ENCODE measurements at regions not wholly inside any gene's neighbourhood (a gene's known extent, or its start where the extent isn't known, plus 50 kb on each side); places are given as distances from the start of the nearest gene placed in this dataset. TPM values are rescaled to one million over a fixed set of nuclear protein-coding genes. Genes with fewer than 3 reads are reported as not detected.

DNA sequence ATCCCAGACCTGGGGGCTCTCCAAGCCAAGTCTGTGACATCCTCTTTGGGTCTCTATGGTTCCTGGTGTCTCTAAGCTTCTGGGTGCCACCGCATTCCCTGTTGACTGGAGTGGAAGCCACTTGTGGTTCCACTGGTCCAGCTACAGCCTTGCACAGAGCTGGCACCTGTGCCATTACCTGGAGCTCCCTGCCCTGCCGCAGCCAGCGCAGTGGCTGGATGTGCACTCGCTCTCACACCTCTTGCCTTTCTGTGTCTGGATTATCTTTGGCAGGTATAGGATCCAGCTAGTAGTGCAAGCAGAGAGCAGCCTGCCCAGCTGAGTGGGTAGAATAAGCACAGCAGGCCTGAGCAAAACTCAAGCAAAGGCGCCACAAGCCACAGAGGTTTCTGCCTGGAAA is 1635.5 kb downstream of the OTOL1 start:
- no peak overlapping the region for H3K27ac ChIP-seq (ENCODE audit: low read depth, low read length, poor library complexity, severe bottlenecking)
- intact Hi-C loops (cut with micrococcal nuclease; ENCODE audit: unreplicated experiment), result no loop called here
- no peaks in the 10 kb centered on the region for H3K27me3 ChIP-seq (replicated peaks; ENCODE audit: insufficient read depth, low read depth, low read length, poor library complexity)
- peaks cover 11% of the 10 kb centered on the region for H3K9me3 ChIP-seq (ENCODE audit: low read depth, low read length, poor library complexity, severe bottlenecking)
- no peak overlapping the region for H3K4me3 ChIP-seq (ENCODE audit: low read depth, low read length, poor library complexity, severe bottlenecking)
- ChIA-PET POLR2A (ENCODE audit: low non-redundant PET) (no interaction called here), CTCF (no interaction called here)
- H3K4me1 ChIP-seq (ENCODE audit: insufficient read depth, low read length, poor library complexity, severe bottlenecking), result no peaks in the 10 kb centered on the region
- DNase-seq (ENCODE audit: low spot score), result no peak
- TF ChIP-seq CTCF (conservative IDR thresholded peaks at IDR 0.05; ENCODE audit: low read depth, low read length), result no peak
- no peak for TF ChIP-seq EZH2 (IDR thresholded peaks at IDR 0.05; ENCODE audit: borderline replicate concordance, low read depth, low read length, poor library complexity, severe bottlenecking)
- no TSS peak for BruUV-seq (replicated peaks)
- no peaks in the 10 kb centered on the region for H3K36me3 ChIP-seq (ENCODE audit: insufficient read depth, low read length, poor library complexity, severe bottlenecking)

DNA sequence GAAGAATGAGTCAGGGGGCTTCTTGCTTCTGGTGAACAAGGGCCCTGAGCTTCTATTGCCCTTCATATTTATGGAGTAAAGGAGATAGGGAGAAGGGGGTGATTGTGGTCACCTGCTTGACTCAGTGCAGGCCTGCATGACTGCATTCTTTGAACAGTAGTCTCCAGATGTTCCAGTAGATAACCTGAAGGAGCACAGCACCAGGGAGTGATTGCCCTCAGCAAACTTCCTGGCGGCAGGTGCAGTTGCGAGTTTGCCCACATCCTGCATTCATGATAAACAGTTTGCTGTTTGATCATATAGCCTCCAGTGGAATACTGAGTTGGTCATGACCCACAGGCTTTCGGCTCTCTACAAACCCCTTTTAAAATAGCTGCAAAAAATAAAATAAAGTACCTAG is 1632.7 kb downstream of the OTOL1 start:
- Histone ChIP-seq H3K4me3 (ENCODE audit: low read depth, low read length, poor library complexity, severe bottlenecking) (no peak overlapping the region), H3K27ac (ENCODE audit: low read depth, low read length, poor library complexity, severe bottlenecking) (no peak overlapping the region), H3K36me3 (ENCODE audit: insufficient read depth, low read length, poor library complexity, severe bottlenecking) (no peaks in the 10 kb centered on the region), H3K9me3 (ENCODE audit: low read depth, low read length, poor library complexity, severe bottlenecking) (peaks cover 22% of the 10 kb centered on the region), H3K4me1 (ENCODE audit: insufficient read depth, low read length, poor library complexity, severe bottlenecking) (no peaks in the 10 kb centered on the region), H3K27me3 (replicated peaks; ENCODE audit: insufficient read depth, low read depth, low read length, poor library complexity) (no peaks in the 10 kb centered on the region)
- no peak for TF ChIP-seq EZH2 (IDR thresholded peaks at IDR 0.05; ENCODE audit: borderline replicate concordance, low read depth, low read length, poor library complexity, severe bottlenecking)
- TF ChIP-seq CTCF (conservative IDR thresholded peaks at IDR 0.05; ENCODE audit: low read depth, low read length), result no peak
- ChIA-PET POLR2A (ENCODE audit: low non-redundant PET) (no interaction called here), CTCF (no interaction called here)
- intact Hi-C loops (cut with micrococcal nuclease; ENCODE audit: unreplicated experiment), result no loop called here
- no peak for DNase-seq (ENCODE audit: low spot score)
- no TSS peak for BruUV-seq (replicated peaks)

- BruUV-seq (replicated peaks), result no TSS peak
- Histone ChIP-seq H3K27ac (ENCODE audit: low read depth, low read length, poor library complexity, severe bottlenecking) (no peak overlapping the region), H3K27me3 (replicated peaks; ENCODE audit: insufficient read depth, low read depth, low read length, poor library complexity) (no peaks in the 10 kb centered on the region), H3K36me3 (ENCODE audit: insufficient read depth, low read length, poor library complexity, severe bottlenecking) (no peaks in the 10 kb centered on the region), H3K4me1 (ENCODE audit: insufficient read depth, low read length, poor library complexity, severe bottlenecking) (peaks cover 6% of the 10 kb centered on the region), H3K4me3 (ENCODE audit: low read depth, low read length, poor library complexity, severe bottlenecking) (no peak overlapping the region), H3K9me3 (ENCODE audit: low read depth, low read length, poor library complexity, severe bottlenecking) (peaks cover 26% of the 10 kb centered on the region)
- intact Hi-C loops (cut with micrococcal nuclease; ENCODE audit: unreplicated experiment), result no loop called here
- ChIA-PET CTCF (no interaction called here), POLR2A (ENCODE audit: low non-redundant PET) (no interaction called here)
- no peak for TF ChIP-seq CTCF (conservative IDR thresholded peaks at IDR 0.05; ENCODE audit: low read depth, low read length)
- no peak for TF ChIP-seq EZH2 (IDR thresholded peaks at IDR 0.05; ENCODE audit: borderline replicate concordance, low read depth, low read length, poor library complexity, severe bottlenecking)
- no peak for DNase-seq (ENCODE audit: low spot score)
These were observed 1629.5 kb downstream of the OTOL1 start for GRCh38 chr3:163126115-163126514.

Small RNA genes lying in the stretch of these regions (microRNA-seq; reads per million reads assigned to microRNA genes)
- not detected for gene MIR1263

All from A673 (cell line).